Endothelial cell of umbilical vein (primary cell): ENCODE measurements at regions not wholly inside any gene's neighbourhood (a gene's known extent, or its start where the extent isn't known, plus 50 kb on each side); places are given as distances from the start of the nearest gene placed in this dataset.

Experiments
- BruUV-seq: library from RNA; stranded (reverse); fragments of 400-500 nt; replicated peaks from 2 replicates; lab custom pipeline; 2021; lab: Mats Ljungman, UMichigan
- CTCF ChIA-PET: fragments of 300-600, 350-600 bp; sonication (Branson Sonifier 250); formaldehyde crosslinking; loops from one replicate; lab custom pipeline; 2021; ENCODE audit warnings: antibody characterized with exemption, inconsistent platforms; lab: Charles Lee
- POLR2A ChIA-PET: fragments of 300-600, 350-600 bp; sonication (Branson Sonifier 250); formaldehyde crosslinking; loops from one replicate; lab custom pipeline; 2021; ENCODE audit warnings: antibody characterized with exemption, inconsistent platforms; lab: Charles Lee
- DNase-seq: peaks from one replicate; pipeline ENCODE4 v3.0.0-alpha.2; 2011; ENCODE audit warnings: low read depth, low spot score
- FAIRE-seq: peaks from 2 replicates; lab custom pipeline; 2011; peaks lifted over from hg19 to GRCh38; lab: Jason Lieb, UNC
- H2AFZ ChIP-seq: 2 replicates; pipeline ENCODE4 v1.6.0; 2012; ENCODE audit warnings: low read depth, low read length, control low read depth, inconsistent platforms
- H3K27ac ChIP-seq: 2 replicates; pipeline ENCODE4 v1.5.1; 2011; ENCODE audit warnings: low read depth, mild to moderate bottlenecking, control low read depth, low read length, moderate library complexity; ENCODE audit not compliant: insufficient read depth
- H3K27me3 ChIP-seq, 2 experiments: 2 replicates each; pipeline versions ENCODE4 v1.6.0 to v1.6.1; 2011; ENCODE audit warnings: low read length in 2 of 2, mixed read lengths in 1 of 2; ENCODE audit not compliant: control insufficient read depth in 2 of 2, insufficient read depth in 2 of 2
- H3K36me3 ChIP-seq, 2 experiments: 2 replicates in 1 of 2; 3 replicates in 1 of 2; pipeline ENCODE4 v1.5.1; 2011; ENCODE audit warnings: low read length in 2 of 2, mild to moderate bottlenecking in 1 of 2, moderate library complexity in 1 of 2; ENCODE audit not compliant: control insufficient read depth in 2 of 2, insufficient read depth in 2 of 2; ENCODE audit errors: extremely low read depth in 1 of 2
- H3K4me1 ChIP-seq: 3 replicates; pipeline ENCODE4 v1.5.1; 2011; ENCODE audit warnings: mild to moderate bottlenecking, low read length; ENCODE audit not compliant: control insufficient read depth, insufficient read depth; ENCODE audit errors: extremely low read depth
- H3K4me2 ChIP-seq: 2 replicates; pipeline ENCODE4 v1.6.1; 2011; ENCODE audit warnings: low read length, control low read depth, mixed read lengths; ENCODE audit not compliant: insufficient read depth
- H3K4me3 ChIP-seq, 3 experiments: fragments of 200-600 bp in 1 of 3; sonication (generic), shearing (Covaris generic) in 1 of 3; replicated peaks in 1 of 3; 2 replicates each; pipeline ENCODE4 v1.5.1; 2011 to 2016; ENCODE audit warnings: control low read depth in 3 of 3, low read length in 3 of 3, mild to moderate bottlenecking in 2 of 3, inconsistent platforms in 1 of 3, low read depth in 1 of 3, moderate library complexity in 1 of 3; ENCODE audit not compliant: insufficient read depth in 1 of 3
- H3K79me2 ChIP-seq: 2 replicates; pipeline ENCODE4 v1.6.0; 2012; ENCODE audit warnings: low read length, inconsistent platforms; ENCODE audit not compliant: control insufficient read depth, insufficient read depth
- H3K9ac ChIP-seq: replicated peaks from 2 replicates; pipeline ENCODE3; 2011; ENCODE audit warnings: low read length, control low read depth; ENCODE audit not compliant: insufficient read depth; ENCODE audit errors: extremely low read depth
- H3K9me1 ChIP-seq: replicated peaks from 3 replicates; pipeline ENCODE4 v1.6.0; 2011; ENCODE audit warnings: mild to moderate bottlenecking, low read length; ENCODE audit not compliant: control insufficient read depth, insufficient read depth; ENCODE audit errors: extremely low read depth
- H3K9me3 ChIP-seq: replicated peaks from 2 replicates; pipeline ENCODE4 v1.5.1; 2012; ENCODE audit warnings: low read length, inconsistent platforms; ENCODE audit not compliant: control insufficient read depth, insufficient read depth
- H4K20me1 ChIP-seq: replicated peaks from 2 replicates; pipeline ENCODE3; 2011; ENCODE audit warnings: mild to moderate bottlenecking, low read length; ENCODE audit not compliant: control insufficient read depth, insufficient read depth; ENCODE audit errors: extremely low read depth
- CTCF ChIP-seq, 2 donors: IDR thresholded peaks; 1 replicate in 1 of 2; 2 replicates in 1 of 2; pipeline ENCODE4 v1.5.1; 2011; ENCODE audit warnings: low read length in 2 of 2, mild to moderate bottlenecking in 2 of 2, moderate library complexity in 2 of 2, control low read depth in 1 of 2, inconsistent platforms in 1 of 2, low read depth in 1 of 2; ENCODE audit not compliant: insufficient read depth in 1 of 2; ENCODE audit errors: extremely low read depth in 1 of 2
- EZH2 ChIP-seq: IDR thresholded peaks from 2 replicates; pipeline ENCODE4 v1.6.1; 2012; ENCODE audit warnings: borderline replicate concordance, low read depth, mild to moderate bottlenecking, moderate library complexity, low read length, inconsistent platforms; ENCODE audit not compliant: severe bottlenecking
- FOS ChIP-seq: IDR thresholded peaks from 2 replicates; pipeline ENCODE4 v1.6.1; 2011; ENCODE audit warnings: mild to moderate bottlenecking, low read length, moderate library complexity, borderline replicate concordance; ENCODE audit not compliant: insufficient read depth
- GATA2 ChIP-seq: IDR thresholded peaks from 2 replicates; pipeline ENCODE4 v1.7.0; 2011; ENCODE audit warnings: low read depth, mild to moderate bottlenecking, moderate library complexity, mixed read lengths, low read length; ENCODE audit not compliant: insufficient read length, insufficient read depth
- MYC ChIP-seq: IDR thresholded peaks from one replicate; pipeline ENCODE4 v1.6.1; 2011; ENCODE audit warnings: mild to moderate bottlenecking, low read depth, low read length
- POLR2A ChIP-seq: IDR thresholded peaks from 2 replicates; pipeline ENCODE4 v1.6.1; 2012; ENCODE audit warnings: low read depth, mild to moderate bottlenecking, control low read depth, low read length
- POLR2AphosphoS5 ChIP-seq: IDR thresholded peaks from 2 replicates; pipeline ENCODE4 v1.6.1; 2012; ENCODE audit warnings: low read depth, mild to moderate bottlenecking, control low read depth, low read length, moderate library complexity; ENCODE audit not compliant: insufficient read depth
- dilution Hi-C: fragments of 300-500 bp; cut with MboI; formaldehyde crosslinking; loops from one replicate; pipeline ENCODE4 v1.15.0; 2019; ENCODE audit warnings: low sequenced_read_pairs; ENCODE audit not compliant: extremely low pct_ligation_motif_present
- intact Hi-C: fragments of 100-400 bp; cut with micrococcal nuclease; formaldehyde crosslinking; loops from one replicate; pipeline ENCODE4 v1.10.0; 2022
- TF ChIP-seq, protein P1 (sequence below): IDR thresholded peaks from 2 replicates; pipeline ENCODE4 v1.6.1; 2011; ENCODE audit not compliant: insufficient read depth, insufficient read length

DNA sequence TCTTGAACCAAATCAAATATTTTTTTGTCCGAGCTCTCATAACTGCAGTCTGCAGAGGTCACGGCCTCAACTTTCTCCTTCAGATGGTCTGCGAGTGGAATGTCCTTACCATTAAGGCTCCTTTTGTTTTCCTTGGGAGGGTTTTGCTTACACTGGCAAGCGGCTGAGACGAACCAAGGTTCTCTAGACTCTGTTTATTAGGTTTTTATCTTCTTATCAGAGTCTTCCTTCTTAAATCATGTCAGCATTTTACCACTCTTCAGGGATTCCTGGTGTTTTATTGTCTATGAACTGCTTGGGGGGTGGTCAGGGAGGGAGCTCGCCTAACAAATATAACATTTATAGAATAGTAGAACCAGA lies 773.7 kb upstream of the NR2F2 start:
- POLR2A ChIA-PET: interaction anchor here (0.6 to 1.0 kb wide), 3 partner anchors 261 to 780 kb away, joined by 3 to 4 read pairs (median 3); no protein-coding TSS in a partner anchor
- CTCF ChIA-PET: interaction anchor here (1.0 to 1.4 kb wide), 6 partner anchors 10 to 887 kb away, joined by 3 to 6 read pairs (median 4); no protein-coding TSS in a partner anchor
- DNase-seq (peak; percentile 93), FAIRE-seq (peak; percentile 67)
- Histone ChIP-seq H3K9ac (peak overlapping the region; percentile 87), H3K4me1 (peaks cover 39% of the 10 kb centered on the region), H3K9me1 (no peaks in the 10 kb centered on the region), H3K27ac (peak overlapping the region; percentile 100), H3K4me2 (peak overlapping the region; percentile 63), H4K20me1 (no peaks in the 10 kb centered on the region), H3K79me2 (no peaks in the 10 kb centered on the region), H3K4me3 (no peak overlapping the region), H3K9me3 (no peaks in the 10 kb centered on the region), H2AFZ (no peak overlapping the region), H3K36me3 (no peaks in the 10 kb centered on the region), H3K27me3 (no peaks in the 10 kb centered on the region)
- no TSS peak for BruUV-seq
- TF ChIP-seq GATA2: peak; percentile 46
- no peak for TF ChIP-seq POLR2A
- TF ChIP-seq EZH2: no peak
- TF ChIP-seq, protein P1, sequence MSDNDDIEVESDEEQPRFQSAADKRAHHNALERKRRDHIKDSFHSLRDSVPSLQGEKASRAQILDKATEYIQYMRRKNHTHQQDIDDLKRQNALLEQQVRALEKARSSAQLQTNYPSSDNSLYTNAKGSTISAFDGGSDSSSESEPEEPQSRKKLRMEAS: no peak
- no peak for TF ChIP-seq CTCF (IDR thresholded peaks at IDR 0.05; ENCODE audit: extremely low read depth in 1 of 2, insufficient read depth in 1 of 2, low read depth in 1 of 2, low read length in 2 of 2)
- no peak for TF ChIP-seq MYC
- peak; percentile 52 for TF ChIP-seq POLR2AphosphoS5
- TF ChIP-seq FOS: no peak
- intact Hi-C loops: loop anchor here (1.0 to 5.0 kb wide), 15 partner anchors 28 to 975 kb away; no protein-coding TSS in a partner anchor
- dilution Hi-C loops: no loop called here
